ENCODE measurements at regions not wholly inside any gene's neighbourhood (a gene's known extent, or its start where the extent isn't known, plus 50 kb on each side); places are given as distances from the start of the nearest gene placed in this dataset.

- TF ChIP-seq GRHL2 (CRISPR knock-in tag; IDR thresholded peaks at IDR 0.05; ENCODE audit: insufficient replicate concordance, severe bottlenecking) (no peak), TP53 (CRISPR knock-in tag; IDR thresholded peaks at IDR 0.05) (no peak), CREB1 (CRISPR knock-in tag; IDR thresholded peaks at IDR 0.05) (no peak), TEAD4 (CRISPR knock-in tag; IDR thresholded peaks at IDR 0.05) (no peak), JUN (CRISPR knock-in tag; IDR thresholded peaks at IDR 0.05) (no peak), CBFB (CRISPR knock-in tag; IDR thresholded peaks at IDR 0.05; ENCODE audit: low read depth) (no peak), CTCF (IDR thresholded peaks at IDR 0.05) (no peak), NFYB (CRISPR knock-in tag; conservative IDR thresholded peaks at IDR 0.05; ENCODE audit: low read depth) (no peak), SOX15 (CRISPR knock-in tag; IDR thresholded peaks at IDR 0.05) (no peak), ZBTB43 (CRISPR knock-in tag; IDR thresholded peaks at IDR 0.05) (no peak)
- DNase-seq (ENCODE audit: low spot score) = no peak
- CTCF ChIA-PET = no interaction called here
- H3K4me3 Mint-ChIP-seq = no peak overlapping the region
- ATAC-seq = no peak
- H3K4me1 Mint-ChIP-seq = peaks cover 9% of the 10 kb centered on the region
- H3K36me3 Mint-ChIP-seq = no peaks in the 10 kb centered on the region
- H3K27me3 Mint-ChIP-seq (ENCODE audit: low read depth) = peaks cover 24% of the 10 kb centered on the region
- POLR2A ChIA-PET = no interaction called here
- no peak overlapping the region for H3K27ac Mint-ChIP-seq
- no peaks in the 10 kb centered on the region for H3K9me3 Mint-ChIP-seq
Measured at GRCh38 chr2:176531608-176532007, 262.4 kb downstream of the MTX2 start.

GRCh38 chr2:176533505-176534193 is 264.4 kb downstream of the MTX2 start:
- Mint-ChIP-seq H3K9me3 (no peaks in the 10 kb centered on the region), H3K27me3 (ENCODE audit: low read depth) (peaks cover 16% of the 10 kb centered on the region), H3K36me3 (no peaks in the 10 kb centered on the region), H3K27ac (no peak overlapping the region), H3K4me1 (peaks cover 9% of the 10 kb centered on the region), H3K4me3 (no peak overlapping the region)
- ChIA-PET CTCF (interaction anchor here (0.9 to 2.1 kb wide), 4 partner anchors 20 to 615 kb away, joined by 3 to 18 read pairs (median 3); no protein-coding TSS in a partner anchor), POLR2A (no interaction called here)
- DNase-seq (ENCODE audit: low spot score) = no peak
- ATAC-seq = no peak
- no peak for TF ChIP-seq ELF4 (CRISPR knock-in tag; IDR thresholded peaks at IDR 0.05; ENCODE audit: low read depth)
- no peak for TF ChIP-seq ZNF263 (CRISPR knock-in tag; IDR thresholded peaks at IDR 0.05; ENCODE audit: low read depth)
- TF ChIP-seq NFE2L1 (CRISPR knock-in tag; IDR thresholded peaks at IDR 0.05) = no peak
- TF ChIP-seq TCF7 (CRISPR knock-in tag; IDR thresholded peaks at IDR 0.05; ENCODE audit: low read depth) = no peak
- TF ChIP-seq MLX (CRISPR knock-in tag; IDR thresholded peaks at IDR 0.05) = no peak
- no peak for TF ChIP-seq PRRX2 (CRISPR knock-in tag; IDR thresholded peaks at IDR 0.05)
- no peak for TF ChIP-seq TEAD1 (CRISPR knock-in tag; IDR thresholded peaks at IDR 0.05)
- TF ChIP-seq FOXJ3 (CRISPR knock-in tag; IDR thresholded peaks at IDR 0.05; ENCODE audit: borderline replicate concordance) = no peak
- TF ChIP-seq SMAD3 (CRISPR knock-in tag; IDR thresholded peaks at IDR 0.05; ENCODE audit: borderline replicate concordance) = no peak
- TF ChIP-seq ZNF121 (CRISPR knock-in tag; IDR thresholded peaks at IDR 0.05) = no peak
- no peak for TF ChIP-seq HMGA2 (CRISPR knock-in tag; IDR thresholded peaks at IDR 0.05)
- TF ChIP-seq E2F5 (CRISPR knock-in tag; IDR thresholded peaks at IDR 0.05) = no peak
- no peak for TF ChIP-seq NR1H2 (CRISPR knock-in tag; IDR thresholded peaks at IDR 0.05)
- TF ChIP-seq GRHL2 (CRISPR knock-in tag; IDR thresholded peaks at IDR 0.05; ENCODE audit: insufficient replicate concordance, severe bottlenecking) = no peak
- TF ChIP-seq CBFB (CRISPR knock-in tag; IDR thresholded peaks at IDR 0.05; ENCODE audit: low read depth) = no peak
- TF ChIP-seq IRF2 (CRISPR knock-in tag; IDR thresholded peaks at IDR 0.05; ENCODE audit: borderline replicate concordance, low read depth) = no peak

All from WTC11 (cell line).